Bronchial epithelial cell (primary cell): ENCODE measurements at regions not wholly inside any gene's neighbourhood (a gene's known extent, or its start where the extent isn't known, plus 50 kb on each side); places are given as distances from the start of the nearest gene placed in this dataset.

Experiments
- DNase-seq: peaks from one replicate; pipeline ENCODE4 v3.0.0-alpha.2; 2010; ENCODE audit warnings: low read depth
- FAIRE-seq: peaks from 2 replicates; lab custom pipeline; 2011; peaks lifted over from hg19 to GRCh38; lab: Jason Lieb, UNC
- H3K27me3 ChIP-seq: 2 replicates; pipeline ENCODE4 v1.5.1; 2011; ENCODE audit warnings: low read length; ENCODE audit not compliant: control insufficient read depth, insufficient read depth
- H3K36me3 ChIP-seq: 2 replicates; pipeline ENCODE4 v1.5.1; 2011; ENCODE audit warnings: low read length; ENCODE audit not compliant: control insufficient read depth, insufficient read depth
- H3K4me3 ChIP-seq: 2 replicates; pipeline ENCODE4 v1.5.1; 2011; ENCODE audit warnings: mild to moderate bottlenecking, low read depth, low read length, control low read depth
- CTCF ChIP-seq: IDR thresholded peaks from 2 replicates; pipeline ENCODE4 v1.5.1; 2011; ENCODE audit warnings: mild to moderate bottlenecking, moderate library complexity, low read length, control low read depth, inconsistent platforms; ENCODE audit not compliant: insufficient read depth, severe bottlenecking

GRCh38 chr9:38138276-38138675 lies 69.2 kb upstream of the SHB start:
- H3K27me3 ChIP-seq: peaks cover 12% of the 10 kb centered on the region
- TF ChIP-seq CTCF: no peak

GRCh38 chr9:38137342-38137741 lies 68.3 kb upstream of the SHB start:
- H3K4me3 ChIP-seq: no peak overlapping the region

More at GRCh38 chr9:38138276-38138675, 69.2 kb upstream of the SHB start:
- H3K36me3 ChIP-seq: no peaks in the 10 kb centered on the region
- FAIRE-seq (no peak), DNase-seq (no peak)
- no peak overlapping the region for H3K4me3 ChIP-seq

GRCh38 chr9:38136386-38136785 lies 67.4 kb upstream of the SHB start:
- Histone ChIP-seq H3K36me3 (no peaks in the 10 kb centered on the region), H3K4me3 (no peak overlapping the region), H3K27me3 (peaks cover 13% of the 10 kb centered on the region)
- TF ChIP-seq CTCF: no peak
- no peak for DNase-seq
- no peak for FAIRE-seq

More at GRCh38 chr9:38137342-38137741, 68.3 kb upstream of the SHB start:
- Histone ChIP-seq H3K27me3 (peaks cover 10% of the 10 kb centered on the region), H3K36me3 (no peaks in the 10 kb centered on the region)
- no peak for DNase-seq
- no peak for TF ChIP-seq CTCF
- FAIRE-seq: no peak

- no peaks in the 10 kb centered on the region for H3K36me3 ChIP-seq
- DNase-seq: no peak
- no peak overlapping the region for H3K4me3 ChIP-seq
- no peak for FAIRE-seq
- peaks cover 6% of the 10 kb centered on the region for H3K27me3 ChIP-seq
- no peak for TF ChIP-seq CTCF
These were observed 65.7 kb upstream of the SHB start for GRCh38 chr9:38134611-38135237.

- Histone ChIP-seq H3K27me3 (peaks cover 6% of the 10 kb centered on the region), H3K4me3 (no peak overlapping the region), H3K36me3 (no peaks in the 10 kb centered on the region)
- FAIRE-seq (no peak), DNase-seq (no peak)
- TF ChIP-seq CTCF: no peak
These were observed 64.6 kb upstream of the SHB start for GRCh38 chr9:38133595-38133994.

GRCh38 chr9:38132956-38133355 lies 63.9 kb upstream of the SHB start:
- Histone ChIP-seq H3K27me3 (peaks cover 8% of the 10 kb centered on the region), H3K36me3 (no peaks in the 10 kb centered on the region), H3K4me3 (no peak overlapping the region)
- DNase-seq (no peak), FAIRE-seq (peak; percentile 50)
- TF ChIP-seq CTCF: no peak
